Epithelial cell of esophagus (primary cell): ENCODE measurements at regions not wholly inside any gene's neighbourhood (a gene's known extent, or its start where the extent isn't known, plus 50 kb on each side); places are given as distances from the start of the nearest gene placed in this dataset.

Experiments
- DNase-seq: peaks from one replicate; pipeline ENCODE4 v3.0.0; 2010; ENCODE audit warnings: low read depth
- H3K4me3 ChIP-seq: 2 replicates; pipeline ENCODE4 v1.5.1; 2011; ENCODE audit warnings: mild to moderate bottlenecking, low read length, control low read depth
- TF ChIP-seq, protein P1 (sequence below): IDR thresholded peaks from 2 replicates; pipeline ENCODE4 v1.5.1; 2011; ENCODE audit warnings: low read depth, mild to moderate bottlenecking, low read length, control low read depth, inconsistent platforms; ENCODE audit not compliant: insufficient read depth; ENCODE audit errors: missing control alignments

DNA sequence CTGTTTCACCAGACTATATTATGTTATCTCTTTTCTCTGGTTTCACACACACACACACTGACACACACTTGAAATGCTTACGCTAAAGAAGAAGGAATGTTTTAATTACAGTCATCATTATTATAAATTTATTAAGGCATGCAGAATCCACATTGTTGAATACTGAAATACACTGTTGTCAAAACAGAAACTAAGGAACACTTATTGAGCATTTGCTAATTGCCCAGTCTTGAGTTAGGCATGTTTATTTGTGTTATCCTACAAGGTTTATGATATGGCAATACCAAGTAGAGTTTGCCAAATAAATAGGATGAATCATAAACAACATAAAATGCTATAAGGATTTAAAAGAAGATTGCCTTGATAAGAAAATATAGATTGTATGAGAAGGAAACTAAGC, 917.0 kb upstream of the PIK3C3 start:
- TF ChIP-seq, protein P1, sequence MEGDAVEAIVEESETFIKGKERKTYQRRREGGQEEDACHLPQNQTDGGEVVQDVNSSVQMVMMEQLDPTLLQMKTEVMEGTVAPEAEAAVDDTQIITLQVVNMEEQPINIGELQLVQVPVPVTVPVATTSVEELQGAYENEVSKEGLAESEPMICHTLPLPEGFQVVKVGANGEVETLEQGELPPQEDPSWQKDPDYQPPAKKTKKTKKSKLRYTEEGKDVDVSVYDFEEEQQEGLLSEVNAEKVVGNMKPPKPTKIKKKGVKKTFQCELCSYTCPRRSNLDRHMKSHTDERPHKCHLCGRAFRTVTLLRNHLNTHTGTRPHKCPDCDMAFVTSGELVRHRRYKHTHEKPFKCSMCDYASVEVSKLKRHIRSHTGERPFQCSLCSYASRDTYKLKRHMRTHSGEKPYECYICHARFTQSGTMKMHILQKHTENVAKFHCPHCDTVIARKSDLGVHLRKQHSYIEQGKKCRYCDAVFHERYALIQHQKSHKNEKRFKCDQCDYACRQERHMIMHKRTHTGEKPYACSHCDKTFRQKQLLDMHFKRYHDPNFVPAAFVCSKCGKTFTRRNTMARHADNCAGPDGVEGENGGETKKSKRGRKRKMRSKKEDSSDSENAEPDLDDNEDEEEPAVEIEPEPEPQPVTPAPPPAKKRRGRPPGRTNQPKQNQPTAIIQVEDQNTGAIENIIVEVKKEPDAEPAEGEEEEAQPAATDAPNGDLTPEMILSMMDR, result no peak
- peak; percentile 10 for DNase-seq
- no peak overlapping the region for H3K4me3 ChIP-seq

DNA sequence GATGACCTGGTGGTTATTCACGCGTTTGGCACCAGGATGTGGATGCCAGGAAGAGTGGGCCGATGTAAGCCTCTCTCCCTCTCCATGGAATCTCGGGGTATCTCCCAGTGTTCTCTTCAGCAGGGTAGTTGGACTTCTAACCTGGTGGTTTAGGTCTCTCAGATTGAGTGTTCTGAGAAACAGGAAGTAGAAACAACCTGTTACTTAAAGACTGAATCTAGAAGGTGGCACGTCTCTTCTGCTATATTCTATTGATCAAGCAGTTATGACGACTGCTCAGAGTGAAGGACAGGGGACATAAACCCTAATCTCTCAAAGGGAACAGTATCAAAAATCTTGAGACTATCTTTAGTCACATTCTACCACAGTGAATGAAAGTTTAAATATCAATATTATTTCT, 918.7 kb upstream of the PIK3C3 start:
- TF ChIP-seq, protein P1, result no peak
- no peak for DNase-seq
- H3K4me3 ChIP-seq, result no peak overlapping the region

DNA sequence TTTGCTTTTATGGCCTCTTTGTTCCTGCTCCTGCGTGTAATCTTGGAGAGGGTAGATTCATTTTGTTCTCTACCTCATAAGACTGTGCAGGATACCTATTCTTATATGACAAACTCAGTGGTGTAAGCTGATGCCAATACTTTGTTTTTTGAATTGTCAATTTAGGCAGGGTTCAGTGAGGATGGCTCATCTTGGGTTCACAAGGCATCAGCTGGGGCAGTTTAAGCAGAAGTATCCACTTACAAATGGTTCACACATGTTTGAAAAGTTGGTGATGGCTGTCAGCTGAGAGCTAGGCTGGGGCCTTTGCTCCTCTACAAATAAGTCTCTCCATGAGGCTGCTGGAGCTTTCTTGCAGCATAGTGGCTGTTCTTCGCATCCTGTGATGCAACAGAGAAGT, 920.6 kb upstream of the PIK3C3 start:
- no peak overlapping the region for H3K4me3 ChIP-seq
- TF ChIP-seq, protein P1, result no peak
- DNase-seq, result no peak

DNA sequence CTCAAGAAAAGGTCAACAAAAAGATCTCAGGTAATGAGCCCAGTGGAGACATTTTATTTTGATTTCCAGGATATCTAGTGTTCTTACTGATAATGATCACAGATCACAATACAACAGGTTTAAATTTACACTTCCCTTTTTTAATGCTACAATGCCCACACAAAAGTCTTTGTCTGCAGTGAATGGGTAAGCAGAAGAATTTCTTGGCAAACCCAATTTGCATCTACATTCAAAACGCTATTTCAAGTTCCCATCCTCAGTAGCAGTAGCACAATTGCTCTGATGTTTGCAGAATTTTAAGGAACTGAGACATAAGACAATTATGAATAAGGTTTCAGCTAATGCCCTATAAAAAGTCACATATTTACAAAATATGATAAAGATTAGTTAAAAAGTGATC, 929.4 kb upstream of the PIK3C3 start:
- no peak overlapping the region for H3K4me3 ChIP-seq
- TF ChIP-seq, protein P1, result no peak
- DNase-seq, result no peak

DNA sequence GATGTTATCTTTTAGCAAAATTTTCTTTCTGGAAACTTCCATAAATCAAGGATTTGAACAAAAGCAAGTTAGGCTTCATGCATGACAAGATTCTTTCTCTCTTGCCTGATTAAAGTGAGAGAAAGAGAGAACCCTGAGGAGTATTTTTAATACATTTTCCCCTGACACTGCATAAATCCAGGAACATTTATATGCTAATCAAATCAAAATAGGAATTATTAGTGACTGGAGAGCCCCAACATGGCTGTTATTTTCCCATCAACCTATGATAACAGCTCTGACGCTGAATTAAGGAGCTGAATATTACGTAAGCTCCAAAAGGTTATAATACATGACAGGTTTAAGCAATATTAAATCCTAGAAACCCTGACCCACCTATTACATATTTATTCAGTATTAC, 930.2 kb upstream of the PIK3C3 start:
- TF ChIP-seq, protein P1, result no peak
- DNase-seq, result no peak
- H3K4me3 ChIP-seq, result no peak overlapping the region

DNA sequence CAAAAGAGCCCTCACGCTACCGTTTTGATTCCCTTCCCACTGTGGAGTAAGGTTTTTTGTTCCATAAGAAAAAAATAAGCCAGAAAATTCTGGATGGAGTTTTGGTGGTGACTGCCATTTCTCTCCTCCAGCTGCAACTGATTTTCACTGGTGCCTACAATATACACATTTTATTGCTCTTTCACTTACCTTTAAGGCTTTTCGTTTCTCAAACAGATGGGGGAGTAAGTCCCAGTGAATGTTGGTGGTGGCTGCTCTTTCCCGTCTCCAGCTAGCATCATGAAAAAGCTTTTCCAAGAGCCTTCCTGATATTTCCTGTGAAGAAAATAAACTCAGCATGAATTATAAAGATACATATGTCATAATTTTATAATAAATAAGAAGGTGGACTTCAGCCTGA, 932.5 kb upstream of the PIK3C3 start:
- no peak overlapping the region for H3K4me3 ChIP-seq
- TF ChIP-seq, protein P1, result no peak
- no peak for DNase-seq

DNA sequence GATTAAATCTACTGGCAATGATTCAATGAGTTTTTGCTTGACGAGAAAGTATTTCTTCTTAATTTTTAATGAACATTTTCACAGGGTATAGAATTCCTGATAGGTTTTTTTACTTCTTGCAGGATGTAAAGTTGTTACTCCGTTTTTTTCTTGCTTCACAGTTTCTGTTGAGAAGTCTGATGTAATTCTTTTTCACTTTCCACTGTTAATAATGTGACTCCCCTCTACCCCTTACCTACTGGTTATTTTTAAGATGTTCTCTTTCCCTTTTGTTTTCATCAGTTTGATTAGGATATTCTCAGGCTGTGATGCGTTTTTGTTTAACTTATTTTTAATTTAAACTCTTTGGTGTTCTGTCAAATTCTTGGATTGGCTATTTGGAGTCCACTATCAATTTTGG, 933.9 kb upstream of the PIK3C3 start:
- no peak overlapping the region for H3K4me3 ChIP-seq
- TF ChIP-seq, protein P1, result no peak
- no peak for DNase-seq
